H1 (cell line): ENCODE measurements at regions not wholly inside any gene's neighbourhood (a gene's known extent, or its start where the extent isn't known, plus 50 kb on each side); places are given as distances from the start of the nearest gene placed in this dataset.

ENCODE experiments used
- CTCF ChIA-PET: fragments of 300-600 bp; sonication (Branson Sonifier 250); formaldehyde crosslinking; loops from one replicate; lab custom pipeline; 2021; ENCODE audit not compliant: partially characterized antibody; lab: Charles Lee
- POLR2A ChIA-PET: fragments of 300-600 bp; sonication (Branson Sonifier 250); formaldehyde crosslinking; loops from one replicate; lab custom pipeline; 2021; ENCODE audit warnings: inconsistent platforms; ENCODE audit not compliant: partially characterized antibody; lab: Charles Lee
- DNase-seq, 2 experiments: peaks; one replicate each; pipeline versions ENCODE4 v3.0.0 to v3.0.0-alpha.2; 2010 to 2022; ENCODE audit warnings: low spot score in 2 of 2, low read depth in 1 of 2, mixed read lengths in 1 of 2
- FAIRE-seq: peaks from 2 replicates; lab custom pipeline; 2011; peaks lifted over from hg19 to GRCh38; lab: Jason Lieb, UNC
- H2AFZ ChIP-seq: 2 replicates; pipeline ENCODE4 v1.8.1; 2012; ENCODE audit warnings: low read length, inconsistent platforms
- H2AK5ac ChIP-seq: 2 replicates; pipeline ENCODE4 v1.6.1; 2013; ENCODE audit warnings: low read depth, low read length
- H2BK120ac ChIP-seq: replicated peaks from 2 replicates; pipeline ENCODE3; 2013; ENCODE audit warnings: low read depth, low read length, inconsistent platforms
- H2BK12ac ChIP-seq: 2 replicates; pipeline ENCODE4 v1.6.1; 2013; ENCODE audit warnings: low read depth, low read length
- H2BK15ac ChIP-seq: 2 replicates; pipeline ENCODE4 v1.6.1; 2013; ENCODE audit warnings: low read length
- H2BK20ac ChIP-seq: 2 replicates; pipeline ENCODE4 v1.6.1; 2013; ENCODE audit warnings: low read length
- H2BK5ac ChIP-seq: 2 replicates; pipeline ENCODE4 v1.6.1; 2013; ENCODE audit warnings: low read depth, low read length
- H3K14ac ChIP-seq: 2 replicates; pipeline ENCODE4 v1.6.1; 2013; ENCODE audit warnings: inconsistent platforms; ENCODE audit not compliant: insufficient read length
- H3K18ac ChIP-seq: 2 replicates; pipeline ENCODE4 v1.6.1; 2013; ENCODE audit warnings: low read length; ENCODE audit errors: extremely low read depth
- H3K23ac ChIP-seq: 2 replicates; pipeline ENCODE4 v1.6.1; 2013; ENCODE audit warnings: inconsistent platforms; ENCODE audit not compliant: insufficient read length
- H3K23me2 ChIP-seq: 2 replicates; pipeline ENCODE4 v1.6.1; 2013; ENCODE audit warnings: low read depth, low read length
- H3K27ac ChIP-seq: 2 replicates; pipeline ENCODE4 v1.6.1; 2011; ENCODE audit warnings: low read depth, low read length, inconsistent platforms
- H3K27me3 ChIP-seq, 4 experiments: replicated peaks in 1 of 4; 1 replicate in 1 of 4; 2 replicates in 3 of 4; pipeline versions ENCODE4 v1.6.1 to v1.8.1; 2011 to 2013; ENCODE audit warnings: low read length in 3 of 4, mild to moderate bottlenecking in 3 of 4, inconsistent platforms in 2 of 4, mixed read lengths in 2 of 4, moderate library complexity in 1 of 4; ENCODE audit not compliant: control insufficient read depth in 3 of 4, insufficient read depth in 3 of 4; ENCODE audit errors: extremely low read depth in 1 of 4
- H3K36me3 ChIP-seq, 4 experiments: 2 replicates each; pipeline versions ENCODE4 v1.6.1 to v1.8.1; 2011 to 2013; ENCODE audit warnings: mild to moderate bottlenecking in 4 of 4, low read length in 3 of 4, moderate library complexity in 2 of 4, control low read depth in 1 of 4, inconsistent platforms in 1 of 4; ENCODE audit not compliant: insufficient read depth in 4 of 4, control insufficient read depth in 2 of 4
- H3K4ac ChIP-seq: replicated peaks from 2 replicates; pipeline ENCODE3; 2013; ENCODE audit warnings: low read length, low read depth, mixed read lengths, inconsistent platforms; ENCODE audit not compliant: insufficient read length
- H3K4me1 ChIP-seq, 4 experiments: replicated peaks in 1 of 4; 1 replicate in 1 of 4; 2 replicates in 3 of 4; pipeline versions ENCODE4 v1.6.1 to v1.8.1; 2011 to 2013; ENCODE audit warnings: low read length in 3 of 4, inconsistent platforms in 2 of 4, mixed read lengths in 1 of 4; ENCODE audit not compliant: insufficient read depth in 4 of 4, control insufficient read depth in 3 of 4
- H3K4me2 ChIP-seq, 2 experiments: 2 replicates each; pipeline versions ENCODE4 v1.6.1 to v1.8.1; 2011 to 2013; ENCODE audit warnings: low read depth in 2 of 2, low read length in 2 of 2, control low read depth in 1 of 2, inconsistent platforms in 1 of 2, mild to moderate bottlenecking in 1 of 2; ENCODE audit not compliant: insufficient read depth in 1 of 2
- H3K4me3 ChIP-seq, 4 experiments: fragments of 200-600, 300-600 bp in 1 of 4; sonication (generic), shearing (Covaris generic), sonication (Bioruptor Twin) in 1 of 4; 2 replicates each; pipeline versions ENCODE4 v1.5.1 to v1.8.1; 2011 to 2016; ENCODE audit warnings: low read length in 4 of 4, low read depth in 3 of 4, control low read depth in 2 of 4, inconsistent platforms in 2 of 4, mild to moderate bottlenecking in 2 of 4, mixed read lengths in 1 of 4, moderate library complexity in 1 of 4; ENCODE audit not compliant: insufficient read depth in 2 of 4; ENCODE audit errors: extremely low read depth in 1 of 4
- H3K56ac ChIP-seq: replicated peaks from 2 replicates; pipeline ENCODE3; 2013; ENCODE audit warnings: low read depth, mild to moderate bottlenecking, mixed read lengths, low read length, inconsistent platforms; ENCODE audit not compliant: insufficient read length
- H3K79me1 ChIP-seq: 2 replicates; pipeline ENCODE4 v1.6.1; 2013; ENCODE audit warnings: low read depth, low read length, control low read depth
- H3K79me2 ChIP-seq, 2 experiments: 2 replicates each; pipeline versions ENCODE4 v1.6.1 to v1.8.1; 2012 to 2013; ENCODE audit warnings: low read length in 2 of 2, mild to moderate bottlenecking in 2 of 2, inconsistent platforms in 1 of 2; ENCODE audit not compliant: insufficient read depth in 2 of 2, control insufficient read depth in 1 of 2
- H3K9ac ChIP-seq, 4 experiments: replicated peaks in 1 of 4; 1 replicate in 1 of 4; 2 replicates in 3 of 4; pipeline versions ENCODE4 v1.6.1 to v1.8.1; 2011 to 2013; ENCODE audit warnings: low read depth in 3 of 4, low read length in 3 of 4, control low read depth in 2 of 4, mild to moderate bottlenecking in 2 of 4, moderate library complexity in 2 of 4, inconsistent platforms in 1 of 4; ENCODE audit errors: extremely low read depth in 1 of 4
- H3K9me3 ChIP-seq, 2 experiments: 2 replicates each; pipeline versions ENCODE4 v1.6.1 to v1.8.1; 2012 to 2013; ENCODE audit warnings: mild to moderate bottlenecking in 2 of 2, moderate library complexity in 2 of 2, control low read depth in 1 of 2, inconsistent platforms in 1 of 2, low read depth in 1 of 2, low read length in 1 of 2, mixed read lengths in 1 of 2; ENCODE audit not compliant: insufficient read depth in 2 of 2
- H4K20me1 ChIP-seq, 2 experiments: replicated peaks in 1 of 2; 2 replicates each; pipeline versions ENCODE3 to v1.8.1; 2011 to 2013; ENCODE audit warnings: inconsistent platforms in 2 of 2, low read length in 2 of 2, mild to moderate bottlenecking in 1 of 2; ENCODE audit not compliant: insufficient read depth in 2 of 2, control insufficient read depth in 1 of 2
- H4K5ac ChIP-seq: 2 replicates; pipeline ENCODE4 v1.6.1; 2013; ENCODE audit warnings: low read length, low read depth, mixed read lengths, inconsistent platforms; ENCODE audit not compliant: insufficient read length
- H4K8ac ChIP-seq: 2 replicates; pipeline ENCODE4 v1.8.0; 2013; ENCODE audit warnings: mild to moderate bottlenecking, moderate library complexity, low read length, inconsistent platforms; ENCODE audit not compliant: insufficient read depth; ENCODE audit errors: extremely low read depth
- H4K91ac ChIP-seq: replicated peaks from 2 replicates; pipeline ENCODE3; 2013; ENCODE audit warnings: low read length, mixed read lengths, inconsistent platforms; ENCODE audit not compliant: insufficient read length
- BCL11A ChIP-seq, 2 experiments: IDR thresholded peaks; one replicate each; pipeline ENCODE4 v1.6.1; 2011; ENCODE audit warnings: low read depth in 2 of 2, low read length in 2 of 2, mild to moderate bottlenecking in 2 of 2
- KDM1A ChIP-seq: fragments of 200-600, 300-600 bp; sonication (generic); IDR thresholded peaks from 2 replicates; pipeline ENCODE4 v1.7.1; 2016; ENCODE audit warnings: mild to moderate bottlenecking, low read length, borderline replicate concordance
- PHF8 ChIP-seq: fragments of 200-600 bp; sonication (generic); conservative IDR thresholded peaks from 2 replicates; pipeline ENCODE4 v1.7.1; 2012; ENCODE audit warnings: low read depth, mild to moderate bottlenecking, inconsistent platforms, low read length, moderate library complexity
- POLR2A ChIP-seq, 2 experiments: IDR thresholded peaks; 1 replicate in 1 of 2; 2 replicates in 1 of 2; pipeline ENCODE4 v1.6.1; 2011; ENCODE audit warnings: low read depth in 2 of 2, low read length in 2 of 2, mild to moderate bottlenecking in 2 of 2; ENCODE audit errors: control extremely low read depth in 1 of 2
- RBBP5 ChIP-seq: IDR thresholded peaks from 2 replicates; pipeline ENCODE4 v1.7.1; 2012; ENCODE audit warnings: low read depth, mild to moderate bottlenecking, inconsistent platforms, low read length, moderate library complexity, borderline replicate concordance
- TAF1 ChIP-seq: IDR thresholded peaks from 2 replicates; pipeline ENCODE4 v1.6.1; 2011; ENCODE audit warnings: mild to moderate bottlenecking, low read depth, low read length
- WGBS, 2 experiments: shearing (Covaris generic) in 1 of 2; methylation state at CpG; one replicate each; pipeline versions ENCODE4 v1.1.6 to v1.1.7; 2013 to 2015; ENCODE audit warnings: low lambda C conversion rate in 2 of 2, mixed read lengths in 2 of 2, inconsistent platforms in 1 of 2, low coverage in 1 of 2, missing lambda C conversion rate in 1 of 2; ENCODE audit not compliant: insufficient replicate concordance in 2 of 2, insufficient coverage in 1 of 2, insufficient read length in 1 of 2; ENCODE audit errors: extremely low coverage in 1 of 2, missing lambda C conversion rate in 1 of 2; 5-methylcytosine and 5-hydroxymethylcytosine counted together
- TF ChIP-seq, protein P1 (sequence below): IDR thresholded peaks from 2 replicates; pipeline ENCODE4 v1.6.1; 2012; ENCODE audit warnings: low read length, inconsistent platforms

DNA sequence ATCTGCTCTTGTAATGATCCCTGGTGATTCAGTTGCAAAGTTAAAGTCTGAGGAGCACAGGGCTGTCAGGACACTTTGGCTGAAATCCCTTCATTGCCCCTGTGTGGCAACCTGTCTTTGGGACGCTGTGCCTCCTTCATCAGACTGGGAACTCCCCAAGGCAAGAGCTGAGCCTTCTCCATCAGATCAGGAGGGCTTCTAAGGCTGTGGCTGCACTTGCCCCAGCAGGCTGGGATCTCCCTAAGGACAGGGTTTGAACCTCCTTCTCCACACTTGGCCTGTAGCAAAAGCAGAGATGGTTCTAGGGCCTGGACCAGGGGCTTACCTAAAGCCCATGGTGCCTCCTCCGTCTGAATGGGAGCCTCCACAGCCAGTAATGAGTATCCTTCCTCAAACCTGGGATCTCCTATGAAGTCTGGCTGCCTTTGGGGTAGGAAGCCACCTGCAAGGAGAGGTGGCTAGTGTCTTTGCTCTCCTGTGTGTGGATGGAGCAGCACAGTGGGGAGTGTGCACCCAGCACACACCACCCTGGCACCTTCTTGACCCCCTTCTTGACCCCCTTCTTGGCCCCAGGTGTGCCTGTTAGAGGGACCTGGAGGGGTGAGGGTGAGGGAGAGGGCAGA is 79.0 kb upstream of the NKD1 start:
- no peak overlapping the region for H3K27ac ChIP-seq
- H3K27me3 ChIP-seq: peaks cover 3 to 29% (median 26%) of the 10 kb centered on the region in 4 experiments
- no peak overlapping the region for H3K4me3 ChIP-seq
- H2BK12ac ChIP-seq: peak overlapping the region; percentile 5; the same call in 1 of the 2 replicates
- H3K79me1 ChIP-seq: no peaks in the 10 kb centered on the region
- H2AK5ac ChIP-seq: peak overlapping the region; percentile 32; the same call in 1 of the 2 replicates
- H3K4ac ChIP-seq: no peak overlapping the region
- no peak overlapping the region for H2BK5ac ChIP-seq
- no peak overlapping the region for H2AFZ ChIP-seq
- CTCF ChIA-PET: interaction anchor here (1.0 to 2.6 kb wide), 3 partner anchors 9 to 72 kb away, joined by 3 to 8 read pairs (median 4); no protein-coding TSS in a partner anchor
- POLR2A ChIA-PET: interaction anchor here (0.9 to 4.7 kb wide), 3 partner anchors 9 to 12 kb away, joined by 3 to 15 read pairs (median 4); no protein-coding TSS in a partner anchor
- H2BK20ac ChIP-seq: no peak overlapping the region
- H4K8ac ChIP-seq: no peak overlapping the region
- H4K91ac ChIP-seq: no peak overlapping the region
- peaks cover 4% of the 10 kb centered on the region for H3K23me2 ChIP-seq
- no peak overlapping the region for H3K14ac ChIP-seq
- H3K4me1 ChIP-seq: peaks cover 4 to 18% (median 14%) of the 10 kb centered on the region in 4 experiments
- H3K4me2 ChIP-seq: peak overlapping the region in 1 of 2 experiments; percentile 87; a peak in 1 of 4 replicates
- H3K56ac ChIP-seq: no peak overlapping the region
- no peak for TF ChIP-seq POLR2A (IDR thresholded peaks at IDR 0.05; ENCODE audit: control extremely low read depth in 1 of 2, low read depth in 2 of 2, low read length in 2 of 2)
- no peak for TF ChIP-seq TAF1
- no peak for TF ChIP-seq KDM1A
- no peak for TF ChIP-seq PHF8
- no peak for TF ChIP-seq BCL11A (IDR thresholded peaks at IDR 0.05; ENCODE audit: low read depth in 2 of 2, low read length in 2 of 2)
- TF ChIP-seq RBBP5: no peak
- TF ChIP-seq, protein P1, sequence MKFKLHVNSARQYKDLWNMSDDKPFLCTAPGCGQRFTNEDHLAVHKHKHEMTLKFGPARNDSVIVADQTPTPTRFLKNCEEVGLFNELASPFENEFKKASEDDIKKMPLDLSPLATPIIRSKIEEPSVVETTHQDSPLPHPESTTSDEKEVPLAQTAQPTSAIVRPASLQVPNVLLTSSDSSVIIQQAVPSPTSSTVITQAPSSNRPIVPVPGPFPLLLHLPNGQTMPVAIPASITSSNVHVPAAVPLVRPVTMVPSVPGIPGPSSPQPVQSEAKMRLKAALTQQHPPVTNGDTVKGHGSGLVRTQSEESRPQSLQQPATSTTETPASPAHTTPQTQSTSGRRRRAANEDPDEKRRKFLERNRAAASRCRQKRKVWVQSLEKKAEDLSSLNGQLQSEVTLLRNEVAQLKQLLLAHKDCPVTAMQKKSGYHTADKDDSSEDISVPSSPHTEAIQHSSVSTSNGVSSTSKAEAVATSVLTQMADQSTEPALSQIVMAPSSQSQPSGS: no peak
- no peaks in the 10 kb centered on the region for H3K79me2 ChIP-seq
- H3K36me3 ChIP-seq: no peaks in the 10 kb centered on the region
- no peaks in the 10 kb centered on the region for H4K20me1 ChIP-seq
- 38% methylated on average over 2 of the region's 2 CpGs; no CpG with 5 or more reads in 1 of the 2 experiments for WGBS, 2 experiments
- H3K18ac ChIP-seq: no peak overlapping the region
- no peak overlapping the region for H3K9ac ChIP-seq
- FAIRE-seq (no peak), DNase-seq (no peak)
- H2BK15ac ChIP-seq: no peak overlapping the region
- no peak overlapping the region for H4K5ac ChIP-seq
- H2BK120ac ChIP-seq: no peak overlapping the region
- H3K23ac ChIP-seq: no peak overlapping the region
- no peaks in the 10 kb centered on the region for H3K9me3 ChIP-seq
